Fibroblast of lung (primary cell): ENCODE measurements at regions not wholly inside any gene's neighbourhood (a gene's known extent, or its start where the extent isn't known, plus 50 kb on each side); places are given as distances from the start of the nearest gene placed in this dataset.

ENCODE experiments used
- DNase-seq, 2 donors: peaks; one replicate each; pipeline versions ENCODE4 v3.0.0 to v3.0.0-alpha.2; 2010; ENCODE audit warnings: low read depth in 2 of 2
- H2AFZ ChIP-seq: 2 replicates; pipeline ENCODE4 v1.5.1; 2012; ENCODE audit warnings: low read length, control low read depth, inconsistent platforms
- H3K27ac ChIP-seq: 2 replicates; pipeline ENCODE4 v1.5.1; 2011; ENCODE audit warnings: low read length, control low read depth; ENCODE audit not compliant: insufficient read depth
- H3K27me3 ChIP-seq: 2 replicates; pipeline ENCODE4 v1.5.1; 2011; ENCODE audit warnings: mild to moderate bottlenecking, low read length; ENCODE audit not compliant: control insufficient read depth, insufficient read depth
- H3K36me3 ChIP-seq: 2 replicates; pipeline ENCODE4 v1.5.1; 2011; ENCODE audit warnings: low read length; ENCODE audit not compliant: control insufficient read depth, insufficient read depth
- H3K4me1 ChIP-seq: 2 replicates; pipeline ENCODE4 v1.5.1; 2011; ENCODE audit warnings: low read length; ENCODE audit not compliant: control insufficient read depth, insufficient read depth; ENCODE audit errors: extremely low read depth
- H3K4me2 ChIP-seq: 2 replicates; pipeline ENCODE4 v1.5.1; 2011; ENCODE audit warnings: low read length, control low read depth; ENCODE audit not compliant: insufficient read depth; ENCODE audit errors: extremely low read depth
- H3K4me3 ChIP-seq, 4 experiments: fragments of 200-600 bp in 1 of 4; sonication (generic) in 1 of 4; replicated peaks in 1 of 4; 2 replicates each; pipeline ENCODE4 v1.5.1; 2011 to 2016; ENCODE audit warnings: low read length in 4 of 4, low read depth in 3 of 4, mild to moderate bottlenecking in 3 of 4, control low read depth in 2 of 4, inconsistent platforms in 1 of 4, mixed read lengths in 1 of 4; ENCODE audit not compliant: insufficient read depth in 1 of 4; ENCODE audit errors: control extremely low read depth in 1 of 4
- H3K79me2 ChIP-seq: 2 replicates; pipeline ENCODE4 v1.5.1; 2012; ENCODE audit warnings: mild to moderate bottlenecking, low read length, inconsistent platforms; ENCODE audit not compliant: control insufficient read depth, insufficient read depth
- H3K9ac ChIP-seq: 2 replicates; pipeline ENCODE4 v1.5.1; 2011; ENCODE audit warnings: mild to moderate bottlenecking, low read length, control low read depth; ENCODE audit not compliant: insufficient read depth
- H3K9me3 ChIP-seq: 2 replicates; pipeline ENCODE4 v1.5.1; 2012; ENCODE audit warnings: low read depth, low read length; ENCODE audit not compliant: control insufficient read depth, insufficient read depth
- H4K20me1 ChIP-seq: 2 replicates; pipeline ENCODE4 v1.5.1; 2011; ENCODE audit warnings: low read length; ENCODE audit not compliant: control insufficient read depth, insufficient read depth; ENCODE audit errors: extremely low read depth
- EZH2 ChIP-seq: IDR thresholded peaks from 2 replicates; pipeline ENCODE4 v1.5.1; 2012; ENCODE audit warnings: low read length, control low read depth, mild to moderate bottlenecking; ENCODE audit errors: missing control alignments
- TF ChIP-seq, protein P1 (sequence below), 2 donors: IDR thresholded peaks in 1 of 2; conservative IDR thresholded peaks in 1 of 2; 1 replicate in 1 of 2; 2 replicates in 1 of 2; pipeline ENCODE4 v1.5.1; 2011 to 2012; ENCODE audit warnings: low read length in 2 of 2, control low read depth in 1 of 2, inconsistent platforms in 1 of 2, low read depth in 1 of 2, mild to moderate bottlenecking in 1 of 2

- H3K27me3 ChIP-seq: no peaks in the 10 kb centered on the region
- H3K9me3 ChIP-seq: no peaks in the 10 kb centered on the region
- H3K36me3 ChIP-seq: no peaks in the 10 kb centered on the region
- no peak overlapping the region for H3K4me3 ChIP-seq
- H2AFZ ChIP-seq: no peak overlapping the region
- H3K79me2 ChIP-seq: no peaks in the 10 kb centered on the region
- no peak overlapping the region for H3K27ac ChIP-seq
- no peak overlapping the region for H3K9ac ChIP-seq
- no peak for TF ChIP-seq EZH2
- TF ChIP-seq, protein P1, sequence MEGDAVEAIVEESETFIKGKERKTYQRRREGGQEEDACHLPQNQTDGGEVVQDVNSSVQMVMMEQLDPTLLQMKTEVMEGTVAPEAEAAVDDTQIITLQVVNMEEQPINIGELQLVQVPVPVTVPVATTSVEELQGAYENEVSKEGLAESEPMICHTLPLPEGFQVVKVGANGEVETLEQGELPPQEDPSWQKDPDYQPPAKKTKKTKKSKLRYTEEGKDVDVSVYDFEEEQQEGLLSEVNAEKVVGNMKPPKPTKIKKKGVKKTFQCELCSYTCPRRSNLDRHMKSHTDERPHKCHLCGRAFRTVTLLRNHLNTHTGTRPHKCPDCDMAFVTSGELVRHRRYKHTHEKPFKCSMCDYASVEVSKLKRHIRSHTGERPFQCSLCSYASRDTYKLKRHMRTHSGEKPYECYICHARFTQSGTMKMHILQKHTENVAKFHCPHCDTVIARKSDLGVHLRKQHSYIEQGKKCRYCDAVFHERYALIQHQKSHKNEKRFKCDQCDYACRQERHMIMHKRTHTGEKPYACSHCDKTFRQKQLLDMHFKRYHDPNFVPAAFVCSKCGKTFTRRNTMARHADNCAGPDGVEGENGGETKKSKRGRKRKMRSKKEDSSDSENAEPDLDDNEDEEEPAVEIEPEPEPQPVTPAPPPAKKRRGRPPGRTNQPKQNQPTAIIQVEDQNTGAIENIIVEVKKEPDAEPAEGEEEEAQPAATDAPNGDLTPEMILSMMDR (conservative IDR thresholded peaks at IDR 0.05 in 1 of 2, IDR thresholded peaks at IDR 0.05 in 1 of 2; ENCODE audit: low read depth in 1 of 2, low read length in 2 of 2): no peak
- H4K20me1 ChIP-seq: no peaks in the 10 kb centered on the region
- DNase-seq: no peak
- no peak overlapping the region for H3K4me2 ChIP-seq
- H3K4me1 ChIP-seq: peaks cover 2% of the 10 kb centered on the region
These were observed 156.1 kb upstream of the CCND2 start for GRCh38 chr12:4117386-4118016.

DNA sequence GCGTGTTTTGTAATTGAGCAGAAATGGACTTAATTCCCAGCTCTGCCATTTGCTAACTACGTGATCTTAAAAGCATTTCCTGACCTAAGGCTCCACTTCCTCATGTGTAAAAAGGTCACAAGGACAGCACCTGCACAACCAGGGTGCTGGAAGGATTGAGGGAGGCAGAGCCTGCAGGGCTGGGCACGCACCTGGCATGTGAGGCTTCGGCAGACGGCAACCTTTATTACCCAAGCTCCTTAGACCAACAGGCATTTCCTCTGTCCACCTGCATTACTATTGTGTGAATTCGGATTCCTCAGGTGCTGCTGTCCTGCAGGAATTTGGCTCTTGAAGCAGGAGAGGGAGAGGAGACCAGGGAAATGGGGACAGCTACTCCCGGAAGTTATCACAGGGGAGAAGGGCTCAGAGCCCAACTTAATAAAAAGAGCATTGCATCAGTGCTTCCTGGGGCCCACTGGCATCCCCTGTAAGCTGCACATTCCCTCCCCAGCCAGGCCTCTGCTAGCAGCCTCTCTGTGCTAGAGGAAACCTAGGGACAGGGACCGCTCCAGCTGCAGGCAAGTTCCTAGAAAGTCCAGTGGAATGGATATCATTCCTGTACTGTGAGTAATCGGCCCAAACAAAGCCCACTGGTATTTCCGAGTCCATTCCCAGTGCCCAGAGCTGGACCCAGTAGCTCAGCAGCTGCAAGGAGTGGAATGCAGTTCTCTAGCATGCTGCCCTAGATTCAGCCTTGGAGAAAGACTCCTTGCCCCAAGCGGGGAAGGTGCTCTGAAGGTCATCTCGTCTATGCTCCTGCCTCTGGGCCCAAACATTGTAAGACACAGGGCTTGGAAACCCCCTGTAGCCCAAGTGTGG lies 157.1 kb upstream of the CCND2 start:
- no peaks in the 10 kb centered on the region for H4K20me1 ChIP-seq
- no peak overlapping the region for H3K9ac ChIP-seq
- DNase-seq: peak; percentile 74 to 77
- no peak overlapping the region for H3K27ac ChIP-seq
- H3K4me3 ChIP-seq: no peak overlapping the region
- TF ChIP-seq, protein P1 (conservative IDR thresholded peaks at IDR 0.05 in 1 of 2, IDR thresholded peaks at IDR 0.05 in 1 of 2; ENCODE audit: low read depth in 1 of 2, low read length in 2 of 2): no peak
- TF ChIP-seq EZH2: no peak
- no peaks in the 10 kb centered on the region for H3K27me3 ChIP-seq
- no peaks in the 10 kb centered on the region for H3K79me2 ChIP-seq
- H3K4me2 ChIP-seq: no peak overlapping the region
- H3K36me3 ChIP-seq: no peaks in the 10 kb centered on the region
- H2AFZ ChIP-seq: no peak overlapping the region
- peaks cover 2% of the 10 kb centered on the region for H3K4me1 ChIP-seq
- H3K9me3 ChIP-seq: no peaks in the 10 kb centered on the region

DNA sequence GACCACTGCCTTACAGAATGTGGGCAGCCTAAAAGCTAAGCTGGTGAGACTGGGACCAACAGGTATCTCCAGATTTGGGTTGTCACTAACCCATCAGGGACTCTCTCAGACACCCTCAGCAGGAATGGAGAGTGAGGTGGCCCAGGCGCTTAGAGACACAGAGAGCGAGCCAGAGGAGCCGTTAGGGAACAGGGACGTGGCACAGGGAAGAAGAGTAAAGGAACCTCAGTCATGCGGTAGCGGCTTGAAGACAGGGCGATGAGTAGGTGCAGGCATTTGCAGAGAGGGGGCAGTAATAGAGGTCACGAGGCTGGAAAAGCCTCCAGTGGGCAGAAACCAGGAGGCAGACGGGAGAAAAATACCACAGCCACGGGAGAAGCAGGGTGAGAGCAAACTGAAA lies 158.0 kb upstream of the CCND2 start:
- Histone ChIP-seq H3K4me2 (no peak overlapping the region), H3K36me3 (no peaks in the 10 kb centered on the region), H3K4me1 (peaks cover 2% of the 10 kb centered on the region), H3K4me3 (no peak overlapping the region), H3K27me3 (no peaks in the 10 kb centered on the region), H3K9me3 (no peaks in the 10 kb centered on the region), H3K9ac (no peak overlapping the region), H3K79me2 (no peaks in the 10 kb centered on the region), H3K27ac (no peak overlapping the region), H2AFZ (no peak overlapping the region), H4K20me1 (no peaks in the 10 kb centered on the region)
- TF ChIP-seq EZH2: no peak
- TF ChIP-seq, protein P1 (conservative IDR thresholded peaks at IDR 0.05 in 1 of 2, IDR thresholded peaks at IDR 0.05 in 1 of 2; ENCODE audit: low read depth in 1 of 2, low read length in 2 of 2): no peak
- DNase-seq: no peak
